RWPE2 (cell line): ENCODE measurements at regions not wholly inside any gene's neighbourhood (a gene's known extent, or its start where the extent isn't known, plus 50 kb on each side); places are given as distances from the start of the nearest gene placed in this dataset.

ENCODE experiments used
- ATAC-seq: fragments of 200-7000 bp; cut with Tn5 transposase; 3 replicates; pipeline ENCODE4 v1.9.1; 2021; ENCODE audit warnings: low read depth
- DNase-seq: peaks from one replicate; pipeline ENCODE4 v3.0.0-alpha.2; 2020; ENCODE audit warnings: low spot score
- H3K27ac ChIP-seq: fragments of 450-650 bp; 2 replicates; pipeline ENCODE4 v1.5.1; 2017; ENCODE audit warnings: mild to moderate bottlenecking; ENCODE audit not compliant: poor library complexity, severe bottlenecking
- H3K27me3 ChIP-seq: fragments of 250-450 bp; sonication (Bioruptor Pico); 2 replicates; pipeline ENCODE4 v1.5.1; 2021; ENCODE audit warnings: mild to moderate bottlenecking, moderate library complexity; ENCODE audit not compliant: insufficient read depth, poor library complexity, severe bottlenecking
- H3K36me3 ChIP-seq: fragments of 250-450 bp; sonication (Bioruptor Pico); 2 replicates; pipeline ENCODE4 v1.5.1; 2020; ENCODE audit warnings: low read depth, mild to moderate bottlenecking, moderate library complexity
- H3K4me1 ChIP-seq: fragments of 250-450 bp; sonication (Bioruptor Pico); 2 replicates; pipeline ENCODE4 v1.5.1; 2021; ENCODE audit warnings: mild to moderate bottlenecking, moderate library complexity; ENCODE audit not compliant: insufficient read depth, poor library complexity, severe bottlenecking
- H3K4me3 ChIP-seq: fragments of 250-450 bp; sonication (Bioruptor Pico); 2 replicates; pipeline ENCODE4 v1.5.1; 2021; ENCODE audit warnings: mild to moderate bottlenecking, moderate library complexity; ENCODE audit not compliant: severe bottlenecking
- H3K9me3 ChIP-seq: fragments of 250-450 bp; sonication (Bioruptor Pico); 2 replicates; pipeline ENCODE4 v1.5.1; 2021; ENCODE audit warnings: mild to moderate bottlenecking, moderate library complexity; ENCODE audit not compliant: severe bottlenecking
- TF ChIP-seq, protein P1 (sequence below): fragments of 450-650 bp; IDR thresholded peaks from one replicate; pipeline ENCODE4 v1.5.1; 2017; ENCODE audit warnings: mild to moderate bottlenecking, moderate library complexity; ENCODE audit not compliant: poor library complexity, severe bottlenecking

DNA sequence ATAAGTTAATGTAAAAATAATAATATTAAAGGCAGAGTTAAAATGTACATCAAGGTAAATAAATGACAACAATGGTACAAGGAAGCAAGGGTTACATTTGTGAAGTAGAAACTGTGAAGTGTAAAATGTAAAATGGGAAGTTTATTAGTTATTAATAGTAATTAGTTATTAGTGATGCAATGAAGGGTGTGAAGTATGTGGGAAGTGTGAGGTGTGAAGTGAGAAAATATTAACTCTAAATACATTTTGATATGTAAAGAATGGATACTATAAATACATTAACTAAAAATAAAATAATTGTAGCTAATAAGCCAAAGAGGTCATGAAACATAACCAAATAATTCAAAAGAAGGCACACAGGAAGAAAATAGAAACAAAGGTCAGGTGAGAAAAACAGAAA, 316.4 kb downstream of the GBA3 start:
- ATAC-seq = no peak
- TF ChIP-seq, protein P1, sequence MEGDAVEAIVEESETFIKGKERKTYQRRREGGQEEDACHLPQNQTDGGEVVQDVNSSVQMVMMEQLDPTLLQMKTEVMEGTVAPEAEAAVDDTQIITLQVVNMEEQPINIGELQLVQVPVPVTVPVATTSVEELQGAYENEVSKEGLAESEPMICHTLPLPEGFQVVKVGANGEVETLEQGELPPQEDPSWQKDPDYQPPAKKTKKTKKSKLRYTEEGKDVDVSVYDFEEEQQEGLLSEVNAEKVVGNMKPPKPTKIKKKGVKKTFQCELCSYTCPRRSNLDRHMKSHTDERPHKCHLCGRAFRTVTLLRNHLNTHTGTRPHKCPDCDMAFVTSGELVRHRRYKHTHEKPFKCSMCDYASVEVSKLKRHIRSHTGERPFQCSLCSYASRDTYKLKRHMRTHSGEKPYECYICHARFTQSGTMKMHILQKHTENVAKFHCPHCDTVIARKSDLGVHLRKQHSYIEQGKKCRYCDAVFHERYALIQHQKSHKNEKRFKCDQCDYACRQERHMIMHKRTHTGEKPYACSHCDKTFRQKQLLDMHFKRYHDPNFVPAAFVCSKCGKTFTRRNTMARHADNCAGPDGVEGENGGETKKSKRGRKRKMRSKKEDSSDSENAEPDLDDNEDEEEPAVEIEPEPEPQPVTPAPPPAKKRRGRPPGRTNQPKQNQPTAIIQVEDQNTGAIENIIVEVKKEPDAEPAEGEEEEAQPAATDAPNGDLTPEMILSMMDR = no peak

DNA sequence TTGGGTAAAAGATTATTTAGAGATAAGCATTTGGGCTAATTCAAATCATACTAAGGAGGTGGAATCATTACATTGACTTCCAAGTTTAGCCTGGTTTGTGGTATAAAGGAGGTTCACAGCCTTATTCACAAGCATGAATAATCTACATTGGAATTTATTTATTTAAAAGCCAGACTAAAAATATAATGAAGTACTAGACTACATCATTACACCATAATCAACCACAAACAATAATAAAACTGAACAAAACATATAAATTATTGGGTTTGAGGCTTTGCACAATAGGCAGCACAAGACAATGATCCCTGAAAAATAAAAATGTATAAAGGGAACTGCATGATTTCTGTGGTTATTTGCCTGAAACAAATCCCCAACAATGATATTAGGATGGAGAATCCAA, 314.0 kb downstream of the GBA3 start:
- Histone ChIP-seq H3K36me3 (no peaks in the 10 kb centered on the region), H3K27me3 (no peaks in the 10 kb centered on the region), H3K4me3 (no peak overlapping the region), H3K4me1 (no peaks in the 10 kb centered on the region), H3K27ac (no peak overlapping the region), H3K9me3 (no peaks in the 10 kb centered on the region)
- TF ChIP-seq, protein P1 = no peak
- ATAC-seq (peak; percentile 68), DNase-seq (no peak)

More for the DNA sequence above, 316.4 kb downstream of the GBA3 start:
- no peaks in the 10 kb centered on the region for H3K9me3 ChIP-seq
- H3K27ac ChIP-seq = no peak overlapping the region
- H3K4me1 ChIP-seq = no peaks in the 10 kb centered on the region
- H3K4me3 ChIP-seq = no peak overlapping the region
- H3K27me3 ChIP-seq = no peaks in the 10 kb centered on the region
- no peak for DNase-seq
- no peaks in the 10 kb centered on the region for H3K36me3 ChIP-seq

DNA sequence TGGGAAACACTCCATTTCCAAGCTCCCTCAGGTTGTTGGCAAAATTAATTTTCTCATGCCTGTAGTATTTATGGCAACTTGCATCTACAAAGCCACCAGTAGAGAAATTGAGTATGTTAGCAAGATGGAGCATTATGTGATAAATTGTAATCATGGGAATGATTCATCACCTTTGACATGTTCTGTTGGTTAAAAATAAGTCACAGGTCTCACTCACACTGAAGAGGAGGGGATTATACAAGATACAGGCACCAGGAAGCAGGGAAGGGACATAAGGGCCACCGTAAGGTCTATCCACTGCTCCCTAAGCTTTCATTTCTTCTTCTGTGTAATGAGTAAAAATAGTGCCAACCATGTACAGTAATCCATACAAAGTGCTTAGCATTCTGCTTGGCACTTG, 313.0 kb downstream of the GBA3 start:
- H3K27ac ChIP-seq = no peak overlapping the region
- TF ChIP-seq, protein P1 = no peak
- no peak for ATAC-seq
- DNase-seq = no peak
- no peak overlapping the region for H3K4me3 ChIP-seq
- H3K4me1 ChIP-seq = no peaks in the 10 kb centered on the region
- H3K9me3 ChIP-seq = no peaks in the 10 kb centered on the region
- H3K27me3 ChIP-seq = no peaks in the 10 kb centered on the region
- H3K36me3 ChIP-seq = no peaks in the 10 kb centered on the region

DNA sequence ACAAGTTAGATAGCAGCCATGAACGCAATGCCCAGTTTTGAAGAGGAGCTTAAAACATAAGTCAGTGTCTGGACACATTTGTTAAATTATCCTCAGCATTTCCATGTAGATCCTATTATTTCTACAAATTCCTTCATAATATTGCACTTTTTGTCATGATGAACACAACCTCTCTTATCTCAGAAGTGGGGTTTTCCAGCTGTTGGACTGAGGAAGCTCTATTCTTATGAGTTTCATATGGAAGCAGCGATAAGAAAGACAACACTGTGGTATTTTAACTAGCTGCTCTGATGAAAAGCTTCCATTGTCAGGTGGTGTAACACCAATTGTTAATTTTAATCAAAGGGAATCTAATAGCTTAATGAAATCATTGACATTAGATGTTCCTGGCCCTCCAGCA, 308.7 kb downstream of the GBA3 start:
- no peak for ATAC-seq
- Histone ChIP-seq H3K27me3 (no peaks in the 10 kb centered on the region), H3K36me3 (no peaks in the 10 kb centered on the region), H3K4me1 (no peaks in the 10 kb centered on the region), H3K27ac (no peak overlapping the region), H3K4me3 (no peak overlapping the region), H3K9me3 (peaks cover 2% of the 10 kb centered on the region)
- TF ChIP-seq, protein P1 = no peak
- DNase-seq = no peak

DNA sequence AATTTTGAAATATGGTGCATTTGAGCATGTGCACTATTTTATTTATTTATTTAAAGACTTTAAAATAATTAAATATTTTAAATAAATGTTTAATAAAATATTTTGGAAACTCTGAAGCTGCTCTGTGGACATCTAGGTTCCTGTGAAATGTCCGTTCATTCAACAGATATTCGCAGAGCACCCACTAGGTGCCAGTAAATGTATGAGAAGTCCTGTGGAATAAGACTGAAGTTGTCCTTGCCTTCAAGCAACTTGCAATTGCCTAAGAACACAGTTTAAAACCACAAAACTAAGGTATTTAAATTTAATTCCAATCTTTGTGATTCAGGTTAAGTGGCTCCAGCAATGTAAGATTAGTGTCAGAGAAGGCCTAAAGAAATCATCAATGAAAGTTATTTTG, 306.7 kb downstream of the GBA3 start:
- H3K4me3 ChIP-seq = no peak overlapping the region
- H3K9me3 ChIP-seq = peaks cover 2% of the 10 kb centered on the region
- H3K27me3 ChIP-seq = no peaks in the 10 kb centered on the region
- TF ChIP-seq, protein P1 = peak; percentile 30
- H3K4me1 ChIP-seq = no peaks in the 10 kb centered on the region
- no peak for ATAC-seq
- H3K36me3 ChIP-seq = no peaks in the 10 kb centered on the region
- no peak for DNase-seq
- H3K27ac ChIP-seq = no peak overlapping the region
